ENCODE measurements at regions not wholly inside any gene's neighbourhood (a gene's known extent, or its start where the extent isn't known, plus 50 kb on each side); places are given as distances from the start of the nearest gene placed in this dataset.

GRCh38 chr9:1791191-1791590 lies 224.0 kb upstream of the SMARCA2 start:
- Histone ChIP-seq H4K8ac (ENCODE audit: low read depth, low read length) (no peak overlapping the region), H3K23ac (ENCODE audit: low read depth, low read length, poor library complexity) (no peak overlapping the region), H3K14ac (ENCODE audit: low read length) (no peak overlapping the region), H3K4me3 (ENCODE audit: low read length in 2 of 2) (no peak overlapping the region), H3K18ac (ENCODE audit: low read length) (no peak overlapping the region), H3K9ac (ENCODE audit: low read depth, low read length, poor library complexity) (no peak overlapping the region), H2BK12ac (ENCODE audit: low read length) (no peak overlapping the region), H3K36me3 (replicated peaks in 1 of 2; ENCODE audit: control insufficient read depth in 2 of 2, insufficient read depth in 2 of 2, low read length in 2 of 2) (no peaks in the 10 kb centered on the region), H3K9me3 (replicated peaks in 1 of 2; ENCODE audit: control insufficient read depth in 2 of 2, insufficient read depth in 1 of 2, low read depth in 1 of 2, low read length in 2 of 2) (peaks cover 0 to 1% of the 10 kb centered on the region in 2 donors), H3K4ac (ENCODE audit: low read length) (no peak overlapping the region), H3K27ac (replicated peaks; ENCODE audit: low read length) (no peak overlapping the region), H3K27me3 (ENCODE audit: control insufficient read depth in 3 of 3, insufficient read depth in 3 of 3, low read depth in 1 of 3, low read length in 3 of 3) (peaks cover 0 to 2% (median 0%) of the 10 kb centered on the region in 3 experiments), H2BK120ac (ENCODE audit: low read depth, low read length) (no peak overlapping the region), H2BK5ac (ENCODE audit: low read length) (no peak overlapping the region), H3K4me2 (ENCODE audit: insufficient read depth, low read length, poor library complexity, severe bottlenecking) (no peak overlapping the region), H3K4me1 (ENCODE audit: control insufficient read depth in 2 of 2, insufficient read depth in 1 of 2, low read depth in 1 of 2, low read length in 2 of 2) (no peaks in the 10 kb centered on the region), H3K79me1 (ENCODE audit: low read depth, low read length) (no peaks in the 10 kb centered on the region), H2AK5ac (ENCODE audit: low read depth, low read length) (no peak overlapping the region), H4K91ac (ENCODE audit: low read depth, low read length, poor library complexity) (no peak overlapping the region), H2AFZ (ENCODE audit: low read length) (no peak overlapping the region), H2BK15ac (ENCODE audit: low read length) (no peak overlapping the region)
- no peak for DNase-seq (ENCODE audit: low spot score)
- WGBS, 2 donors (ENCODE audit: extremely low coverage in 2 of 2, insufficient read length in 2 of 2, insufficient replicate concordance in 1 of 2), result no CpG with 5 or more reads among the region's 6 CpGs

DNA sequence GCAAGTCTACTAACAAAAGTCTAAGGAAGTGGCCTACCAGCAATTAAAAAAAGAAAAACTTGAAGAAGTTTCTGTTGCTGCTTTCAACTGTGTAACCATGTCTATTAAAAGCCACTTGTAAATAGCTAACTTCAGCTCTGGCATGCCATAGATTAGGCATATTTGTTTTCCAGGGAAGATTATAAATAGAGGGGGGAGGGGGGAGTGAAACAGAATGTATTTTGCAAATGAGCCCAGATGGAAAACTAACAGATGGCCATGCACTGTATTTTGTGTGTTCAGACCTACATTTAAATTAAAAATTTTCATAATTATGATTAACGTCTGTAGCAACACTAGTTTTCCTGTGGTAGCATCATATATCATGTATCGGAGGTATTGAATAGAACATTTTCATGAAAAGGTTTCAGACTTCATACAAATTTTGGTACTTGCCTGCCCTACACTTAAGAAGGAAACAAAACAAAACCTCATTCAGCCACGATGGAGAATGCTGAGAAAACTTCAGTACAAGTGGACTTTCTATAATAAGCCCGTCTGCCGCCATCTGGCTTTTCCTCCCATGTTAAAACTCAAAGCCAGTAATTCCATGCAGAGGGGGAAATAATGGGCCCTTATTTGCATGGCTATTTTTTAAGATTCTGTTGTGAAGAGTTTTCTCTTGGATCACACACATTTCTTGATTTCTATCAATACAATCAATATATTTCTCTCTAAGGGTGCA lies 220.4 kb upstream of the SMARCA2 start:
- no peak overlapping the region for H3K18ac ChIP-seq (ENCODE audit: low read length)
- H4K91ac ChIP-seq (ENCODE audit: low read depth, low read length, poor library complexity), result no peak overlapping the region
- H2BK5ac ChIP-seq (ENCODE audit: low read length), result no peak overlapping the region
- no peak overlapping the region for H3K4me2 ChIP-seq (ENCODE audit: insufficient read depth, low read length, poor library complexity, severe bottlenecking)
- no peak overlapping the region for H3K23ac ChIP-seq (ENCODE audit: low read depth, low read length, poor library complexity)
- no peak overlapping the region for H3K27ac ChIP-seq (replicated peaks; ENCODE audit: low read length)
- H2AFZ ChIP-seq (ENCODE audit: low read length), result no peak overlapping the region
- H3K79me1 ChIP-seq (ENCODE audit: low read depth, low read length), result no peaks in the 10 kb centered on the region
- H2AK5ac ChIP-seq (ENCODE audit: low read depth, low read length), result no peak overlapping the region
- H3K9me3 ChIP-seq (replicated peaks in 1 of 2; ENCODE audit: control insufficient read depth in 2 of 2, insufficient read depth in 1 of 2, low read depth in 1 of 2, low read length in 2 of 2), result peaks cover 0 to 1% of the 10 kb centered on the region in 2 donors
- no peak overlapping the region for H3K4ac ChIP-seq (ENCODE audit: low read length)
- no peak for DNase-seq (ENCODE audit: low spot score)
- H2BK12ac ChIP-seq (ENCODE audit: low read length), result no peak overlapping the region
- no CpG with 5 or more reads among the region's 5 CpGs for WGBS, 2 donors (ENCODE audit: extremely low coverage in 2 of 2, insufficient read length in 2 of 2, insufficient replicate concordance in 1 of 2)
- no peak overlapping the region for H3K9ac ChIP-seq (ENCODE audit: low read depth, low read length, poor library complexity)
- H3K36me3 ChIP-seq (replicated peaks in 1 of 2; ENCODE audit: control insufficient read depth in 2 of 2, insufficient read depth in 2 of 2, low read length in 2 of 2), result no peaks in the 10 kb centered on the region
- H2BK15ac ChIP-seq (ENCODE audit: low read length), result no peak overlapping the region
- no peak overlapping the region for H4K8ac ChIP-seq (ENCODE audit: low read depth, low read length)
- H3K14ac ChIP-seq (ENCODE audit: low read length), result no peak overlapping the region
- H3K4me3 ChIP-seq (ENCODE audit: low read length in 2 of 2), result no peak overlapping the region
- no peaks in the 10 kb centered on the region for H3K4me1 ChIP-seq (ENCODE audit: control insufficient read depth in 2 of 2, insufficient read depth in 1 of 2, low read depth in 1 of 2, low read length in 2 of 2)
- no peaks in the 10 kb centered on the region for H3K27me3 ChIP-seq (ENCODE audit: control insufficient read depth in 3 of 3, insufficient read depth in 3 of 3, low read depth in 1 of 3, low read length in 3 of 3)
- no peak overlapping the region for H2BK120ac ChIP-seq (ENCODE audit: low read depth, low read length)

GRCh38 chr9:1804128-1804865 lies 210.8 kb upstream of the SMARCA2 start:
- Histone ChIP-seq H3K4me3 (ENCODE audit: low read length in 2 of 2) (no peak overlapping the region), H3K79me1 (ENCODE audit: low read depth, low read length) (no peaks in the 10 kb centered on the region), H3K18ac (ENCODE audit: low read length) (no peak overlapping the region), H2AK5ac (ENCODE audit: low read depth, low read length) (no peak overlapping the region), H3K23ac (ENCODE audit: low read depth, low read length, poor library complexity) (no peak overlapping the region), H3K4me2 (ENCODE audit: insufficient read depth, low read length, poor library complexity, severe bottlenecking) (no peak overlapping the region), H2BK12ac (ENCODE audit: low read length) (no peak overlapping the region), H3K9me3 (replicated peaks in 1 of 2; ENCODE audit: control insufficient read depth in 2 of 2, insufficient read depth in 1 of 2, low read depth in 1 of 2, low read length in 2 of 2) (no peaks in the 10 kb centered on the region), H2BK120ac (ENCODE audit: low read depth, low read length) (no peak overlapping the region), H3K27ac (replicated peaks; ENCODE audit: low read length) (no peak overlapping the region), H2BK5ac (ENCODE audit: low read length) (no peak overlapping the region), H2BK15ac (ENCODE audit: low read length) (no peak overlapping the region), H3K9ac (ENCODE audit: low read depth, low read length, poor library complexity) (no peak overlapping the region), H2AFZ (ENCODE audit: low read length) (no peak overlapping the region), H4K91ac (ENCODE audit: low read depth, low read length, poor library complexity) (no peak overlapping the region), H3K14ac (ENCODE audit: low read length) (no peak overlapping the region), H4K8ac (ENCODE audit: low read depth, low read length) (no peak overlapping the region), H3K4ac (ENCODE audit: low read length) (no peak overlapping the region), H3K36me3 (replicated peaks in 1 of 2; ENCODE audit: control insufficient read depth in 2 of 2, insufficient read depth in 2 of 2, low read length in 2 of 2) (no peaks in the 10 kb centered on the region), H3K27me3 (ENCODE audit: control insufficient read depth in 3 of 3, insufficient read depth in 3 of 3, low read depth in 1 of 3, low read length in 3 of 3) (no peaks in the 10 kb centered on the region), H3K4me1 (ENCODE audit: control insufficient read depth in 2 of 2, insufficient read depth in 1 of 2, low read depth in 1 of 2, low read length in 2 of 2) (no peaks in the 10 kb centered on the region)
- DNase-seq (ENCODE audit: low spot score), result no peak
- WGBS, 2 donors (ENCODE audit: extremely low coverage in 2 of 2, insufficient read length in 2 of 2, insufficient replicate concordance in 1 of 2), result no CpG with 5 or more reads among the region's 4 CpGs

- H2AFZ ChIP-seq (ENCODE audit: low read length), result no peak overlapping the region
- H3K23ac ChIP-seq (ENCODE audit: low read depth, low read length, poor library complexity), result no peak overlapping the region
- no peak overlapping the region for H2AK5ac ChIP-seq (ENCODE audit: low read depth, low read length)
- H3K9ac ChIP-seq (ENCODE audit: low read depth, low read length, poor library complexity), result no peak overlapping the region
- DNase-seq (ENCODE audit: low spot score), result no peak
- no peak overlapping the region for H3K4me2 ChIP-seq (ENCODE audit: insufficient read depth, low read length, poor library complexity, severe bottlenecking)
- no peak overlapping the region for H2BK15ac ChIP-seq (ENCODE audit: low read length)
- no peak overlapping the region for H4K8ac ChIP-seq (ENCODE audit: low read depth, low read length)
- H2BK120ac ChIP-seq (ENCODE audit: low read depth, low read length), result no peak overlapping the region
- H3K36me3 ChIP-seq (replicated peaks in 1 of 2; ENCODE audit: control insufficient read depth in 2 of 2, insufficient read depth in 2 of 2, low read length in 2 of 2), result no peaks in the 10 kb centered on the region
- WGBS, 2 donors (ENCODE audit: extremely low coverage in 2 of 2, insufficient read length in 2 of 2, insufficient replicate concordance in 1 of 2), result no CpG with 5 or more reads among the region's 3 CpGs
- H3K4ac ChIP-seq (ENCODE audit: low read length), result no peak overlapping the region
- no peak overlapping the region for H3K14ac ChIP-seq (ENCODE audit: low read length)
- no peak overlapping the region for H2BK12ac ChIP-seq (ENCODE audit: low read length)
- H3K79me1 ChIP-seq (ENCODE audit: low read depth, low read length), result no peaks in the 10 kb centered on the region
- H3K9me3 ChIP-seq (replicated peaks in 1 of 2; ENCODE audit: control insufficient read depth in 2 of 2, insufficient read depth in 1 of 2, low read depth in 1 of 2, low read length in 2 of 2), result no peaks in the 10 kb centered on the region
- no peak overlapping the region for H3K27ac ChIP-seq (replicated peaks; ENCODE audit: low read length)
- H3K4me3 ChIP-seq (ENCODE audit: low read length in 2 of 2), result no peak overlapping the region
- H3K27me3 ChIP-seq (ENCODE audit: control insufficient read depth in 3 of 3, insufficient read depth in 3 of 3, low read depth in 1 of 3, low read length in 3 of 3), result no peaks in the 10 kb centered on the region
- no peak overlapping the region for H2BK5ac ChIP-seq (ENCODE audit: low read length)
- H3K4me1 ChIP-seq (ENCODE audit: control insufficient read depth in 2 of 2, insufficient read depth in 1 of 2, low read depth in 1 of 2, low read length in 2 of 2), result peaks cover 0 to 3% of the 10 kb centered on the region in 2 donors
- no peak overlapping the region for H4K91ac ChIP-seq (ENCODE audit: low read depth, low read length, poor library complexity)
- no peak overlapping the region for H3K18ac ChIP-seq (ENCODE audit: low read length)
These were observed 185.4 kb upstream of the SMARCA2 start for GRCh38 chr9:1829719-1830118.

Measured in neuronal stem cell (in vitro differentiated cells).